PC-9 (cell line): ENCODE measurements at regions not wholly inside any gene's neighbourhood (a gene's known extent, or its start where the extent isn't known, plus 50 kb on each side); places are given as distances from the start of the nearest gene placed in this dataset.

Experiments
- EZH2 ChIP-seq: fragments of 200-600 bp; sonication (generic); IDR thresholded peaks from 2 replicates; pipeline ENCODE4 v1.8.0; 2017; ENCODE audit warnings: antibody characterized with exemption, low read depth
- TF ChIP-seq, protein P1 (sequence below): fragments of 200-600 bp; sonication (generic); conservative IDR thresholded peaks from 2 replicates; pipeline ENCODE4 v1.6.1; 2017; ENCODE audit warnings: mixed run types, antibody characterized with exemption, mild to moderate bottlenecking, moderate library complexity

DNA sequence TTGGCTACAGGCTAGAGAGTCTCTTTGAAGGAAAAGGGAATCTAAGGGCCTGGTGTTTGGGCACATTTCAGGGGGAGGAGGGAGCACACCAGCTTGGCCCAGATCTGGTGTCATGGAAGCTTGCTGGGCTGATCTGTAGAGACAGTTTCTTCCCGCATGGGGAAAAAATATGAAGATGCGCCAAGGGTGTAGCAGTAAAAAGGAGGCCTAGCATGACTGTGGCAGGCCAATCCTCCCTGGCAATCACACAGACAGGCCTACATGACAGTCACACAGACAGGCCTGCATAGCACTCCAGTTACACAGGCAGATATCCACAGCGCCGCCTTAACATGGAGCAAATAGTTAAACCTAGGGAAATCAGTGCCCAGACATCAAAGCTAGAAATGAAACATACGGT is 123.6 kb upstream of the KIF5B start:
- TF ChIP-seq, protein P1, sequence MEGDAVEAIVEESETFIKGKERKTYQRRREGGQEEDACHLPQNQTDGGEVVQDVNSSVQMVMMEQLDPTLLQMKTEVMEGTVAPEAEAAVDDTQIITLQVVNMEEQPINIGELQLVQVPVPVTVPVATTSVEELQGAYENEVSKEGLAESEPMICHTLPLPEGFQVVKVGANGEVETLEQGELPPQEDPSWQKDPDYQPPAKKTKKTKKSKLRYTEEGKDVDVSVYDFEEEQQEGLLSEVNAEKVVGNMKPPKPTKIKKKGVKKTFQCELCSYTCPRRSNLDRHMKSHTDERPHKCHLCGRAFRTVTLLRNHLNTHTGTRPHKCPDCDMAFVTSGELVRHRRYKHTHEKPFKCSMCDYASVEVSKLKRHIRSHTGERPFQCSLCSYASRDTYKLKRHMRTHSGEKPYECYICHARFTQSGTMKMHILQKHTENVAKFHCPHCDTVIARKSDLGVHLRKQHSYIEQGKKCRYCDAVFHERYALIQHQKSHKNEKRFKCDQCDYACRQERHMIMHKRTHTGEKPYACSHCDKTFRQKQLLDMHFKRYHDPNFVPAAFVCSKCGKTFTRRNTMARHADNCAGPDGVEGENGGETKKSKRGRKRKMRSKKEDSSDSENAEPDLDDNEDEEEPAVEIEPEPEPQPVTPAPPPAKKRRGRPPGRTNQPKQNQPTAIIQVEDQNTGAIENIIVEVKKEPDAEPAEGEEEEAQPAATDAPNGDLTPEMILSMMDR = no peak
- TF ChIP-seq EZH2 = no peak
